B cell (primary cell): ENCODE measurements at regions not wholly inside any gene's neighbourhood (a gene's known extent, or its start where the extent isn't known, plus 50 kb on each side); places are given as distances from the start of the nearest gene placed in this dataset.

Experiments used
- ATAC-seq: fragments of 200-7000 bp; cut with Tn5 transposase; one replicate; pipeline ENCODE4 v1.10.0; 2021; ENCODE audit warnings: low read depth, mild to moderate bottlenecking, moderate number of reproducible peaks, moderate library complexity
- CTCF ChIA-PET: fragments of 350-600 bp; sonication (Branson Sonifier 250); formaldehyde crosslinking; loops from one replicate; lab custom pipeline; 2021; ENCODE audit warnings: antibody characterized with exemption, inconsistent platforms; lab: Charles Lee
- POLR2A ChIA-PET: fragments of 350-600 bp; sonication (Branson Sonifier 250); formaldehyde crosslinking; loops from one replicate; lab custom pipeline; 2021; ENCODE audit warnings: antibody characterized with exemption; lab: Charles Lee
- DNase-seq: peaks from one replicate; pipeline ENCODE4 v3.0.0; 2013
- H2AFZ ChIP-seq: 2 replicates; pipeline ENCODE4 v1.6.1; 2012; ENCODE audit warnings: mild to moderate bottlenecking, low read depth, low read length; ENCODE audit not compliant: insufficient read depth, poor library complexity, severe bottlenecking
- H3K27ac ChIP-seq, 2 donors: 1 replicate in 1 of 2; 2 replicates in 1 of 2; pipeline ENCODE4 v1.5.1; 2012 to 2013; ENCODE audit warnings: low read length in 2 of 2, mild to moderate bottlenecking in 2 of 2, moderate library complexity in 1 of 2
- H3K27me3 ChIP-seq, 4 experiments: fragments of 200-600 bp in 1 of 4; sonication (generic) in 1 of 4; replicated peaks in 1 of 4; 1 replicate in 2 of 4; 2 replicates in 2 of 4; pipeline versions ENCODE4 v1.6.1 to v1.7.0; 2013 to 2016; ENCODE audit warnings: low read length in 3 of 4, mild to moderate bottlenecking in 2 of 4, mixed read lengths in 1 of 4, moderate library complexity in 1 of 4; ENCODE audit not compliant: insufficient read depth in 4 of 4, control insufficient read depth in 3 of 4; ENCODE audit errors: control extremely low read depth in 1 of 4
- H3K36me3 ChIP-seq, 2 experiments: replicated peaks in 1 of 2; 1 replicate in 1 of 2; 2 replicates in 1 of 2; pipeline versions ENCODE4 v1.6.1 to v1.7.1; 2013; ENCODE audit warnings: low read length in 1 of 2; ENCODE audit not compliant: insufficient read depth in 2 of 2, control insufficient read depth in 1 of 2; ENCODE audit errors: control extremely low read depth in 1 of 2, extremely low read depth in 1 of 2
- H3K4me1 ChIP-seq, 2 donors: fragments of 200-600 bp in 1 of 2; sonication (generic) in 1 of 2; 1 replicate in 1 of 2; 2 replicates in 1 of 2; pipeline versions ENCODE4 v1.5.1 to v1.6.1; 2013 to 2017; ENCODE audit warnings: low read length in 2 of 2; ENCODE audit not compliant: control insufficient read depth in 2 of 2, insufficient read depth in 2 of 2
- H3K4me2 ChIP-seq: replicated peaks from 2 replicates; pipeline ENCODE3; 2012; ENCODE audit warnings: mild to moderate bottlenecking, low read depth, low read length; ENCODE audit not compliant: poor library complexity, severe bottlenecking
- H3K4me3 ChIP-seq, 5 experiments: fragments of 200-600 bp in 1 of 5; sonication (generic) in 1 of 5; 1 replicate in 3 of 5; 2 replicates in 2 of 5; pipeline versions ENCODE4 v1.5.1 to v1.7.0; 2011 to 2016; ENCODE audit warnings: low read length in 4 of 5, mild to moderate bottlenecking in 4 of 5, low read depth in 2 of 5, control low read depth in 1 of 5, moderate library complexity in 1 of 5; ENCODE audit not compliant: insufficient read depth in 1 of 5; ENCODE audit errors: control extremely low read depth in 1 of 5, extremely low read depth in 1 of 5
- H3K79me2 ChIP-seq: fragments of 200-600 bp; sonication (generic); one replicate; pipeline ENCODE4 v1.6.0; 2016; ENCODE audit warnings: low read length; ENCODE audit not compliant: control insufficient read depth, insufficient read depth
- H3K9ac ChIP-seq: fragments of 200-600 bp; sonication (generic); 2 replicates; pipeline ENCODE4 v1.6.1; 2017; ENCODE audit warnings: mild to moderate bottlenecking, low read length, moderate library complexity
- H3K9me3 ChIP-seq, 3 donors: one replicate each; pipeline versions ENCODE4 v1.6.1 to v1.7.1; 2013; ENCODE audit warnings: low read length in 2 of 3; ENCODE audit not compliant: control insufficient read depth in 2 of 3, insufficient read depth in 1 of 3; ENCODE audit errors: control extremely low read depth in 1 of 3
- H4K20me1 ChIP-seq: 2 replicates; pipeline ENCODE4 v1.6.0; 2012; ENCODE audit warnings: mild to moderate bottlenecking, low read length; ENCODE audit not compliant: insufficient read depth, control insufficient read depth, poor library complexity, severe bottlenecking
- H3K27ac Mint-ChIP-seq: one replicate; pipeline ENCODE4 v1.8.0; 2021; ENCODE audit warnings: mixed read lengths
- H3K27me3 Mint-ChIP-seq: one replicate; pipeline ENCODE4 v1.8.0; 2021; ENCODE audit warnings: mixed read lengths
- H3K4me1 Mint-ChIP-seq: one replicate; pipeline ENCODE4 v1.8.0; 2021; ENCODE audit warnings: mixed read lengths
- H3K4me3 Mint-ChIP-seq: one replicate; pipeline ENCODE4 v1.8.0; 2021; ENCODE audit warnings: mixed read lengths
- H3K9me3 Mint-ChIP-seq: one replicate; pipeline ENCODE4 v1.8.0; 2022; ENCODE audit warnings: mixed read lengths; ENCODE audit not compliant: insufficient read depth
- EZH2 ChIP-seq: IDR thresholded peaks from 2 replicates; pipeline ENCODE4 v1.6.1; 2012; ENCODE audit warnings: borderline replicate concordance, low read depth, mild to moderate bottlenecking, moderate library complexity, low read length; ENCODE audit not compliant: insufficient read depth, poor library complexity, severe bottlenecking
- whole genome bisulfite sequencing: methylation state at CpG from one replicate; pipeline ENCODE4 v1.1.5; 2013; ENCODE audit warnings: missing lambda C conversion rate; ENCODE audit not compliant: insufficient coverage; 5-methylcytosine and 5-hydroxymethylcytosine counted together
- intact Hi-C: fragments of 100-400 bp; cut with micrococcal nuclease; formaldehyde crosslinking; loops from one replicate; pipeline ENCODE4 v1.10.0; 2022
- TF ChIP-seq, protein P1 (sequence below): fragments of 200-600 bp; IDR thresholded peaks from one replicate; pipeline ENCODE4 v1.8.0; 2022; ENCODE audit warnings: antibody characterized with exemption, mild to moderate bottlenecking

DNA sequence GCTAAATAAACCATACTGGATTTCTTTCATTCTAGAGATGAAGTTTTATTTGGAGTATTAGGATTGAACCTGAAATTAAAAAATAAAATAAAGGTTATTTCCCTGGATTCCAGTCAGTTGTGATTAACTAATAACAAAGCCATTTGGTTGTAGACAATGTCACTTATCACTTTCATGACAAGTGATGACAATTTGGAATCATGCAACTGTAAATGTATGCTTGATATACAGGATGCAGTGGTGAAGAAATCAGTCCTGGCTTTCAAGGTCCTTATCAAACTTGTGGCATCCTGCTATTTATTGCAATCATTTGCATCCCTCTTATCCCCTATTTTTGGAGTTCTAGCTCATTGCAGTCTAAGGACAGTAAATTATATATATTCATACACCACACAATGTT is 425.2 kb downstream of the CHL1 start:
- Mint-ChIP-seq H3K9me3 (no peaks in the 10 kb centered on the region), H3K27ac (no peak overlapping the region), H3K4me1 (no peaks in the 10 kb centered on the region), H3K27me3 (no peaks in the 10 kb centered on the region), H3K4me3 (no peak overlapping the region)
- ATAC-seq (no peak), DNase-seq (no peak)
- ChIA-PET CTCF (no interaction called here), POLR2A (no interaction called here)
- Histone ChIP-seq H3K4me2 (no peak overlapping the region), H2AFZ (no peak overlapping the region), H3K4me1 (no peaks in the 10 kb centered on the region), H3K27me3 (no peaks in the 10 kb centered on the region), H3K9ac (no peak overlapping the region), H3K9me3 (no peaks in the 10 kb centered on the region), H3K27ac (no peak overlapping the region), H3K4me3 (no peak overlapping the region), H3K36me3 (no peaks in the 10 kb centered on the region), H4K20me1 (no peaks in the 10 kb centered on the region), H3K79me2 (no peaks in the 10 kb centered on the region)
- no peak for TF ChIP-seq EZH2
- TF ChIP-seq, protein P1, sequence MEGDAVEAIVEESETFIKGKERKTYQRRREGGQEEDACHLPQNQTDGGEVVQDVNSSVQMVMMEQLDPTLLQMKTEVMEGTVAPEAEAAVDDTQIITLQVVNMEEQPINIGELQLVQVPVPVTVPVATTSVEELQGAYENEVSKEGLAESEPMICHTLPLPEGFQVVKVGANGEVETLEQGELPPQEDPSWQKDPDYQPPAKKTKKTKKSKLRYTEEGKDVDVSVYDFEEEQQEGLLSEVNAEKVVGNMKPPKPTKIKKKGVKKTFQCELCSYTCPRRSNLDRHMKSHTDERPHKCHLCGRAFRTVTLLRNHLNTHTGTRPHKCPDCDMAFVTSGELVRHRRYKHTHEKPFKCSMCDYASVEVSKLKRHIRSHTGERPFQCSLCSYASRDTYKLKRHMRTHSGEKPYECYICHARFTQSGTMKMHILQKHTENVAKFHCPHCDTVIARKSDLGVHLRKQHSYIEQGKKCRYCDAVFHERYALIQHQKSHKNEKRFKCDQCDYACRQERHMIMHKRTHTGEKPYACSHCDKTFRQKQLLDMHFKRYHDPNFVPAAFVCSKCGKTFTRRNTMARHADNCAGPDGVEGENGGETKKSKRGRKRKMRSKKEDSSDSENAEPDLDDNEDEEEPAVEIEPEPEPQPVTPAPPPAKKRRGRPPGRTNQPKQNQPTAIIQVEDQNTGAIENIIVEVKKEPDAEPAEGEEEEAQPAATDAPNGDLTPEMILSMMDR: no peak
- intact Hi-C loops: no loop called here

DNA sequence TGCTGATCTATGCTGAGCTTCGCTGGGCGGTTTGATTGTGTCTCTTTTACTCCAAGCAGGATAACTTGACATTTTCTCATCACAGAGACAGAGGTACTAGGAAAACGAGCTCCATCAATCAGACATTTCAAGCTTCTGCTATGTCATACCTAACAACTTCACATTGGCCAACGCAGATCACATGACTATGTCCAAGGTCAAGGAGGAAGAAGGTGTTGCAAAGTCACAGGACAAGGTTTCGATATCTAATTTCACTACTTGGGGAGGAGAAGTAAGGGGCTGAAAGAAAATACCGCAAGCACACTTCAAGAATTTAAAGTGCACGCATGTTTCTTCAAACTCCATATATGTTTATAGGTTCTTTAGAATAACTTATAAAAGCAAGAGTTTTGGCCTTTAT is 425.8 kb downstream of the CHL1 start:
- ChIA-PET POLR2A (no interaction called here), CTCF (no interaction called here)
- Mint-ChIP-seq H3K27me3 (peaks cover under 1% of the 10 kb centered on the region), H3K27ac (no peak overlapping the region), H3K4me1 (no peaks in the 10 kb centered on the region), H3K4me3 (no peak overlapping the region), H3K9me3 (no peaks in the 10 kb centered on the region)
- no peaks in the 10 kb centered on the region for H3K79me2 ChIP-seq
- H3K4me3 ChIP-seq: no peak overlapping the region
- intact Hi-C loops: no loop called here
- H3K9ac ChIP-seq: no peak overlapping the region
- no peaks in the 10 kb centered on the region for H3K27me3 ChIP-seq
- no peak overlapping the region for H2AFZ ChIP-seq
- no peaks in the 10 kb centered on the region for H4K20me1 ChIP-seq
- no peak overlapping the region for H3K4me2 ChIP-seq
- no peaks in the 10 kb centered on the region for H3K9me3 ChIP-seq
- H3K27ac ChIP-seq: no peak overlapping the region
- no peaks in the 10 kb centered on the region for H3K4me1 ChIP-seq
- ATAC-seq (no peak), DNase-seq (no peak)
- no peak for TF ChIP-seq EZH2
- TF ChIP-seq, protein P1: no peak
- WGBS: no CpG with 5 or more reads among the region's 7 CpGs
- no peaks in the 10 kb centered on the region for H3K36me3 ChIP-seq
